DND-41 (cell line): ENCODE measurements at regions not wholly inside any gene's neighbourhood (a gene's known extent, or its start where the extent isn't known, plus 50 kb on each side); places are given as distances from the start of the nearest gene placed in this dataset.

Source experiments
- CTCF ChIP-seq: IDR thresholded peaks from 2 replicates; pipeline ENCODE4 v1.5.1; 2012; ENCODE audit warnings: borderline replicate concordance, low read length, moderate library complexity, mild to moderate bottlenecking; ENCODE audit not compliant: poor library complexity, severe bottlenecking; ENCODE audit errors: extremely low read depth
- EZH2 ChIP-seq: IDR thresholded peaks from 3 replicates; pipeline ENCODE4 v1.6.1; 2012; ENCODE audit warnings: borderline replicate concordance, low read depth, mild to moderate bottlenecking, moderate library complexity, low read length, inconsistent platforms; ENCODE audit not compliant: severe bottlenecking

DNA sequence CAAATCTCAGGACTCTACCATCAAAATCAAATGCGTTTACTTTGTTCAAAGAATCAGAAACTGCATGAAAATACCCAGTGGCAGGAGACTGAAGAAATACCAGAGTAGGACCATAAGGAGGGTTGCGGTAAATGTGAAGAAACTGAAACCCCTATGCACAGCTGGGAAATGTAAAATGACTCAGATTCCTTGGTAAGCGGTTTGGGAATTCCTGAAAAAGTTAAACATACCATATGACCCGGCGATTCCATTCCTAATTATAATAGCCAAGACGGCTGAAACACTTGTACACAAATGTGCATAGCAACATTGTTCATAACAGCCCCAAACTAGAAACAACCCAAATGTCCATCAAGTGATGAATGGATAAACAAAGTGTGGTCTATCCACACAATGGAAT is 114.1 kb upstream of the GRAMD1B start:
- no peak for TF ChIP-seq EZH2
- TF ChIP-seq CTCF = no peak
